NCI-H146 (cell line): ENCODE measurements at regions not wholly inside any gene's neighbourhood (a gene's known extent, or its start where the extent isn't known, plus 50 kb on each side); places are given as distances from the start of the nearest gene placed in this dataset.
A peak's percentile ranks its signal among the peaks of the same experiment; 100 is the strongest.

Source experiments
- DNase-seq: peaks from one replicate; lab custom pipeline; 2025; lab: John Stamatoyannopoulos, UW

DNA sequence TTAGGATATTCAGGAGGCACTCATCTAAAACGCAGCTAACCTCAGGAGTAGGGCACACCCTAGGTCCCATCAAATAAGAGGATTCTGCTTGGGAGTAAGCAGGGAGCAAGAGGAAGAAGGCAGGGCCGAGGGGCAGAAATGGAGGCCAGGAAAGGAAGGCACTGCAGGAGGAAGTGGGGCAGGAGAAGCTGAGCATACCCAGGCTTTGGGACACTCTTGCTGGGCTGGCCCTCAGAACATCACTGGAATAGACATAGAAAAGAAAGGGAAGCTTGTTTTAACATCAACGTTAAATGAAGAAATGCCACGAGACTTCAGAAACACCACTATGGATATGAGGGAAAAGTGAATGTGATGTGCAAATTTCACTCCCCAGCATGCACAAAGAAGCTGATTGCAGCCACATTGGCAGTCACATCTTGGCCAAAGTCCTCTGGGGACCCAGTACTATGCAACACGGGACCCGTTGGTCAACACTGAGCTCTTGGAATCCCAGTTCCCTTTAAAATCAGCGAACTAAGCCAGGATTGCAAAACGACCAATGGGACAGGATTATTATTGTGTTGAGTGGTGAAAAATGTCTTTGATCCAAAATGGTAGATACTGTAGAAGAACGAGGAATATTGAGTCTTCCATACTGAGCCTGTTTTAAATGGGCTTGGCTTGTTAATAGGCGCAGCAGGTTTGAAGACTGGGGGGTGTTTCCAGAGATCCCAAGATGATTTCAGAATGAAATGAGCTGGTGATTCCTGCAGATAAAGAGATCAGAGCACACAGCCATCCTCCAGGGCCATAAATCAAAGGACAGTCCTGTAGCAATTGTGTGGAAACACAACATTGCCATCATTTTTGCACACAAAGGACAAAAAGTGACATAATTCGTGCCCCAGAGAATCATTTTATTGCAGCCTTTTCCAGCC lies 152.4 kb downstream of the TOMM20 start:
- no peak for DNase-seq

GRCh38 chr1:234975122-234975940 lies 153.3 kb downstream of the TOMM20 start:
- DNase-seq: peak; percentile 91

GRCh38 chr1:234973426-234974250 lies 155.0 kb downstream of the TOMM20 start:
- DNase-seq: peak; percentile 87

DNA sequence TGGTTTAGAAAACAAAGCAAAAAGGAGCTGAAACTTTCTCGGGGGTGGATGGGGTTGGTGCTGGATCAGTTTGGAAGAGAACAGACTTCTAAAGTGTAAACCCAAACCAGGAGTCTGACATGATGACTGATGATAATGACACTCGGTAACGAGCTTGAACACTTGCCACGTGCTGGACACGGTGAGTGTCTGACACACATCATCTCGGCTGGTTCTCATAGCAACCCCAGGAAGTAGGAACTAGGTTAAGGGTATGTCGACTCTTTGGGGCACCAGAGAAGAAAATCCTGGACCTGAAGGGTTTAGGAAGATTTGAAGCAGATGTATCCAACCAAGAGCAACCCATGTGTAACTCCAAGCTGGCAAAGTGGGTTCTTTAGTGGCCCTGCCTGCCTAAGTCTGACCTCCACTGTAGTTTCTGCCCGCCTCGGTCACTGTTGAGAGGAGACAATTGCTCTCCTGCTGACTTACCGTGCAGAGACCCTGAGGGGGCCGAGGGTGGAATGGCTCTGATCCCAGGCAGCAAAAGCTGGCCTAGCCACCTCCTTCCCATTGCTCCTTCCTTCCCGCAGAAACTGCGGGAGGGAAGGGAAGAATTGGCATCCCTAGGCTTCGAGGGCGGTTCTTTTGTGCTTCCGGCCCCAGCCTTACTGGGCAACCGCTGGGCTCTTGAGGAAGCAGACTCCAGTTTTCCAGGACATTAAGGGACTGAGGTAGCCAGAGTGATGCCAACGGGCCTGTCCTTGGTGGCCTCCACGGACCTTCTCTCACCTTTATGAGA lies 156.0 kb downstream of the TOMM20 start:
- no peak for DNase-seq

- no peak for DNase-seq
These were observed 156.9 kb downstream of the TOMM20 start for GRCh38 chr1:234971586-234972297.

GRCh38 chr1:234970731-234971476 lies 157.7 kb downstream of the TOMM20 start:
- peak; percentile 51 for DNase-seq

DNA sequence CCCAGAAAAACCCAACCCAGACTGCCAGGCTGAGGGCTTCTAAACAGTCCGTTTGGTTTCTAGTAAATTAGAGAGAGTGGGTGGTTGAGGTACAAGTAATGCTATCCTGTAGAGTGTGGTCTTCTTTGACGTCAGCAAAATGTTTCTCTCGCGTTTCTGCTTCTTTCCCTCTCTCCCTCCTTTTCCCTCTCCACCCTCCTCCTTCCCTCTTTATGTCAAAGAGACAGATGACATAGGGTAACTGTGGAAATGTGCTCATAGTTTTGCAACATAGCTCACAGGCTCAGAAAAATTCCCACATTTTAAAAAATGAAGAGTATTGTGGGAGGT lies 158.3 kb downstream of the TOMM20 start:
- DNase-seq: peak; percentile 54

DNA sequence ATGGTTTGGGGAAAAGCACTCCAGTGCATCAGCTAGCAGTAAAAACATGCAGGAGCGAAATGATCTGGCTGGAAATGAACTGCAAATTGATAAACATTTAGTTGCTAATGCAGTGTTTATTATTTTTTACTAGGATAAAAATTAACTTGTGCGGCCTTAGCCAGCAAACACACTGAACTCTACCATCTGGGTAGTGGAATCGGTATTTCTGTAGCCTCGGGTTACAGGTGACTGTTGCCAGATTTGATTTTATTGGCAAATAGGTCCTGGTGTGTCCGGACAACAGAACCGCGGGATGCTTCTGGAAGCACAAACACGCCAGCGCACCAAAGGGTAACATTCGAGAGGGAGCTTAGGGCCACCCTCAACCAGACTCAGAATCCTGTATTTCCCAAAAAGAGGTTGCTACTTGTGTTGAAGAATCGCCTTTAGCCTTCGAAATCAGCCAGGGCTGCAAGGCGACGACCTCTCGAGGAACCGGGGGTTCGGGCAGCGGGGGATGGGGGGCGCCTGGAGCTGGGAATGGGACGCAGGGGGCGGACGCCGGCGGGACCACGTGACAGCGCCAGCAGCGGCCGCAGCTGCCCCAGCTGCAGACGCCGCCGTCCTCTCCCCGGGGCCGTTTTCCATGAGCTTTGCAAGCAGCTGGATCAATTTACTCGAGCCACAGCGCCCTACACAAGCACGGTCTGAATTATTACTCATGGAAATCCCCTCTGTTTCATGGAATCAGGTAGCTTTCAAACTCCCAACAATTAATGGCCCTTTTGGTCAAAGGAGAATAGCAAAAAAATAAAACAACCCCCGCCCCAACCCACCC lies 158.8 kb downstream of the TOMM20 start:
- DNase-seq: peak; percentile 91

DNA sequence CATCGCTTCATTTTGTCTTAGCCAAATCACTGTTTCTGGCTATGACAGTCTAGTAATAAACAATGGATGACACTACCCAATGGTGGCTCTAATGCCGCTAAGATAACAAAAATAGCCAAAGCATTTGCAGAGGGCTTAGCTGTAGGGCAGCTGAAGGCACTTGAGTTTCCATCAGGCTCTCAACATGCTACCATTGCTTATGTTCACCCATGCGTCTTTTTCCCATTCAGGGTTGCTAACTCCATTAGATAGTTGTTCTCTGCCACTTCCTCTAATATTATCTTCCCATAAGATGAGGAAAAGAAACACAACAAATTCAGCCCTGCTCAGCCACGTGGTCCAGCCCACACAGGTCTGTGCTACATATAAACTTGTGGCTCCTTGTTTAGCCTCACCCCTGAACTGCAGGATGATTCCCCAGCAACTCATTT lies 159.6 kb downstream of the TOMM20 start:
- DNase-seq: peak; percentile 13

- DNase-seq: no peak
These were observed 160.2 kb downstream of the TOMM20 start for GRCh38 chr1:234968451-234968850.

DNA sequence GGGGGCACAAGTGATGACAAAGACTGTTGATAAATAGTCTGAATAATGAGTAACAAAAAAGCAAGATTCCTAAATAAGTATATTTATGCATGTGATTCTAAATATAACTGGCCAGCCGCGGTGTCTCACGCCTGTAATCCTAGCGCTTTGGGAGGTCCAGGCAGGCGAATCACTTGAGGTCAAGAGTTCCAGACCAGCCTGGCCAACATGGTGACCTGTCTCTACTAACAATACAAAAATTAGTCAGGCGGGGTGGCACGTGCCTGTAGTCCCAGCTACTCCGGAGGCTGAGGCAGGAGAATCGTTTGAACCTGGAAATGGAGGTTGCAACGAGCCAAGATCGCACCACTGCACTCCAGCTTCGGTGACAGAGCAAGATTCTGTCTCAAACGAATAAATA lies 161.5 kb downstream of the TOMM20 start:
- no peak for DNase-seq

DNA sequence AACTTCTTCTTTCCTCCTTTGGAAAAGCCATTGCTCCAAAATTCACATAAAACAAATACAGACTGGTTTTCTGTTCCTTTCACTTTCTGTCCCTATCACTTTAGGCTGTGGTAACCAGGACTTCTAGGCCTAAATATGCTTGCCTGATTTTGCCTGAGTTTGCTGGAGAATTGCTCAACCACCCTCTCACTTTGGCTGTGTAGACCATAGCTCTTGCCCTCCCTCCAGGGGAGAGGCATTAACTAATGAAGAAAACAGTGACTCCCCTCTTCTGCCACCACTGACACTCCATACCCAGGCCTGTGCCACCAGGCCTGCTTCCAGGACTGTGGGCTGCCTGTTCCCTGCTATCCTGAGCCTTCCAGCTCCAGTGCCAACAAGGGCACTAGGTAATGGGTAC lies 163.5 kb downstream of the TOMM20 start:
- DNase-seq: no peak

DNA sequence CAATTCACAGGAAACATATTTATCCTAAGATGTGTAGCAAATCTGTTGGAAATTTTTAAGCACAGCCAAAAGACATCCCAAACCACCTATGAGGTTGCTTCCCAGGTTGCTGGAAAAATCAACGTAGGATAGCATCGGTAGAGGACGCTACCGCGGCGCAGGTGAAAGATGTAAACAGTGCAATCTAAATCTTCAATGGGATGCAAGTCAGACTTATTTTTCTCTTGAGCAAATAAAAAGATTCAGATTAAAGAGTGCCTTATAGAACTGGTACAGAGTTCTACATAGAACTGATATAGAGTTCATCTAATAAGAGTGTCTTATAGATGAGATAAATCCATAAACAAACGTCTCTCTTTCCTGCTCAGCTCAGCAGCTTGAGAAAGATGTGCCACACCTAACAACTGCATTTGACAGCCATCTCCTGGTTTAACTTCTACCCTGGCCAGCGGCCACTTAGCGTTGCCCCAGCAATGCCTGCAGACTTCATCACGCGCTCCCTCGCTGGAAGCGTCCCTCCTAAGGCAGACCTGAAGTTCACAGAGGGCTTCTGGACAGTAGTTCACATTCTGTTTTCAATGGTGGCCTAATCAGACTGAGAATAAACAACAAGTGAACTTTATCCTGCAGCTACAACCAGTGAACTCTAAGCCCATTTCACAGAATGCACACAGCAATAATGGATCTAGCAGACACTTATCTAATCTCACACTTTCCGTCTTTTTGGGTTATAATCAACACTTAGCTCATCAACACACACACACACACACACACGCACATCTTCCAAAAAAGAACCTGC lies 164.5 kb downstream of the TOMM20 start:
- DNase-seq: no peak

GRCh38 chr1:234963180-234963903 lies 165.3 kb downstream of the TOMM20 start:
- peak; percentile 20 for DNase-seq

GRCh38 chr1:234962340-234962989 lies 166.2 kb downstream of the TOMM20 start:
- DNase-seq: no peak

GRCh38 chr1:234961456-234962339 lies 166.9 kb downstream of the TOMM20 start:
- no peak for DNase-seq
